Left kidney (tissue), 1 donor: ENCODE measurements at regions not wholly inside any gene's neighbourhood (a gene's known extent, or its start where the extent isn't known, plus 50 kb on each side); places are given as distances from the start of the nearest gene placed in this dataset.

ENCODE experiments used
- DNase-seq: peaks from one replicate; pipeline ENCODE4 v3.0.0-alpha.2; 2013

- DNase-seq = no peak
Observed at GRCh38 chr13:30151388-30151787, 156.0 kb downstream of the KATNAL1 start.

DNA sequence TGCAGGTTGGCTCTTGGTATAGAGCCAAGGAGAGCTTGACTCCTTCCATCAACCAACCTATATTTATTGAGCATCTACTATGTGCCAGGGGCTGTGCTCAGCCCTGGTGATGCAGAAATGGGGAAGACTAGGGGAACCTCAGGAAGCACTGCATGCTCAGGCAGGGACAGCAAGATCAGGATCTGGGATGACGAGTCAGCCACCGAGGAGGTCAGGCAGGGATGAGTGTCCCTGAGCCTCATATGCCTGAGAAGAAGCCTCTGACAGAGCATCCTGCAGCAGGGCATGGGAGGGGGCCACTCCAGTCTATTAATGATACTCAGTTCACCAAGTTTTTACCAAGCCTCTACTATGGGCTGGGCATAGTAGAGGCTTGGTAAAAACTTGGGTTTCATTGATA, 158.1 kb downstream of the KATNAL1 start:
- no peak for DNase-seq

DNA sequence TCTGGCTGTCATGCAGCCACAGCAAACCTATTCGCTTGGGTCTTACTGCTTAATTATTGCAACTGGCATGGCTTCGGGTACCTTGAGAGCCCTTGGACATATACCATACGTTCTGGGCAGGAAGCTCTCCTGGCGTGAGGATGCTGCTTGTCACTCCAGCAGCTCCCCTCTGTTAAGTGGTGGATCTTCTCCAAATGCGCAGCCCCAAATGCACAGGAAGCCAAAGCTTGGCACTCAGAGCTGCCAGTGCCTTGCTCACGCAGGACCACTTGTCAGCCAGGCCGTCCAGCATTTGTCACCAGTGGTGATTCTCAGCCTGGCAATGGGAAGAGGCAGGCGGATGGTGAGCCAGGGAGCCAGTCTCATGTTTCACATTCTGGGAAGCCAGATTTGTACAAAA, 158.6 kb downstream of the KATNAL1 start:
- DNase-seq = no peak

GRCh38 chr13:30148171-30148754, 159.1 kb downstream of the KATNAL1 start:
- DNase-seq = no peak

- no peak for DNase-seq
Observed at GRCh38 chr13:30147421-30147820, 159.9 kb downstream of the KATNAL1 start.

DNA sequence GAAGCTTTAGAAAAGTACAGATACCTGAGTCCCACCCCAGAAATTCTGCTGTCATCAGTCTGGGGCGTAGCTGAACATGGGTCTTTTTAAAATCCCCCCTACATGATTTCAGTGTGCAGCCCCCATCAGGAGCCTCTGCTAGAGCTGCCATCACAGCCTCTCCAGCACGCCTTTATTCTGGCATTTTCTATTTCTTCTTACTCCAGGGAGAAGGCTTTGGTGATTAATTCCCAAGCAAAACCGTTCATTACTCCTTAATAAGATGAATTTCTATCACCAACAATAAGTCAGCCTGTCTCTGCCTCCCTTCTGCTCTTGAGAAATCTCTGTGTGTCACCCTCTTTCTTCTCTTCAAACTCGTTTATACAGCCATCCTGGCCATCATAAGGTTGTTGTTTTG, 160.3 kb downstream of the KATNAL1 start:
- no peak for DNase-seq

DNA sequence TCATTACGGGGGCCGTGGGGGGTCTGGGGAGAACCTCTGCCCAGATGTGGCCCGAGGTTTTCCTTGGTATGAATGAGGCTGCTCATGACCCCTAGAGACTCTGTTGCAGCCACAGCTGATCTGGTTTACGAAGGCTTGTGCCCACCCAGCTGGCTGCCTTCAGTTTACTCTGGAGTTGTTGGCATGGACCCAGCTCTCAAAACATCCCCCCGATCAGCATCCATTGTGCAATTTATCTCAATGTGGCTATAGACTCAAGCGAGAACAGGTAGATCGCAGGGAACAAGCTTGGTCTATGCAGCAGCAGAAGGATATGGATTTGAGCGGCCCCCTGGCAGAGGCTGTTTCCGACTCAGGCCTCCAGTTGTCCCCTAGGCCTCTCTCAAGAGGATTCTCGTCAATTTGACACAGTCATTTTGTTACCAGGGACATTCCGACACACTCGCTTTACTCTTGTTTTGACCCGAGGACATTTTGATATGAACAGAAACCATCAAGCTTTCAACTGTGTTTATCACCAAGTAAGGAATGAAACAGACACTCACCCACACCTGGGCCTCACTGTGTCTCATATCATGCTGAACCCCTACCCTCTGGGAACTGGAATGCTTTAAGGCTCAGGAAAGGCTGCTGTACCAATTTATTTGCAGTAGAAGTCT, 161.5 kb downstream of the KATNAL1 start:
- no peak for DNase-seq

DNA sequence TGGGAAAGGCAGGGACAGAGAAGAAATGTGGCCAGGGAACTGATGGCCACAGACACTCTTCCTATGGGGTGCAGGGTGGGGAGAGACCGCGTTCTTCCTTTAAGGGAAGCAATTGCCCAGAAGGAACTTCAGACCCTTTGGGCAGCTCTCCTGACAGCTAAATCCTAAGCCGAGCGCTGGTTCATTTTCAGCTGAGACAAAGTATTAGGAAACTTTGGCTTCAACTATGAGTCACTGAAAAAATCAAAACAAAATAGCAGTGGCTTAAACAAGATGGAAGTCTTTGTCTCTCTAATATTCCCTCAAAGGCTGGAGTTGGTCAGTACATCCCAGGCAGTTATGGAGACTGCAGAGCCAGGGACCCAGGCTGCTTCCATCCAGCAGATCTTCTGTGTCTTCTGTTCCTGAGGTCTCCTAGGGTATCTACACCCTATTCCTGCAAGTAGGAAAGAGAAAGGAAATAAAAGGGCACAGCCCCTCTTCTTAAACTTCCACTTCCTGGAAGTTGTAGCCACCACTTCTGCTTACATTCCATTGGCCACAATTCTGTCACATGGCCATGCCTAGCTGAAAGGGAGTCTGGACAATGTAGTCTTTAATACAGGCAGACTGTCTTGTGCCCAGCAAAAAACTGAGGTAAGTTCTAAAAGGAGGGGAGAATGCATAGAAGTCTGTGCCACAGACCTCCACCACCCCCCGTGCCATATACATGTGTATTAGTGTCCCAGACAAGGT, 163.5 kb downstream of the KATNAL1 start:
- no peak for DNase-seq

DNA sequence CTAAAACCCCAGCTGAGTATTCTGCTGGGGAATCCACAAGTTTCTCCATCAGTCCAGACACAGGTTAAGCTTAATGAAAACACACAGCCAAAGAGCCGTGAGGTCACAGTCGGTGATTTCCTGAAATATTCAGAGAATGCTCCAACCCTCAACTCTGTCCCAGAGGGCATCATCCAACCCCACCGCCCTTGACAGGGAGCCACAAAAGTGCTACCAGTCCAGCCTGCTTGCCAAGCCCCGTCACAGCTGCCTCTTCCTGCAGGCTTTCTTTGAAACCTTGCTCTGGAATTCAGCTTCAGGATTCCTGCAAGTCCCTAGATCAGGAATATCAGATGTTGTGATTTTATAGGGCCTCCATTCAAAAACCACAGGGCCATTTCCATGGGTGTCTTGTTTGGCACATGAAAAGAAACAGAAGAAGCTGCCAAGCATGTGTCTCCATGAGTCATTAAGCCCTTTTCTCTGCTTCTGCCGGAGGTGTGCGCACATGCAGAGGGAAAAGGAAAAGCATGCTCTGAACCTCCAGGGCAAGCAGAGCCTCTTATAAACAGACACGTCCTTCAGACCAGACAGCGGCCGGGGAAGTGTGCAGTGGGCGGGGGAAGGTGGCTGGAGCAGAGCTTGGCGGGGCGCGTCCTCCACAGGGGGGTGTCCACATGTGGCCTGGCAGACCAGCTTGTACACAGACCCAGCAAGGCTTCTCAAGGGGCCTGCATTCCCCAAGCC, 164.7 kb downstream of the KATNAL1 start:
- peak; percentile 46 for DNase-seq

DNA sequence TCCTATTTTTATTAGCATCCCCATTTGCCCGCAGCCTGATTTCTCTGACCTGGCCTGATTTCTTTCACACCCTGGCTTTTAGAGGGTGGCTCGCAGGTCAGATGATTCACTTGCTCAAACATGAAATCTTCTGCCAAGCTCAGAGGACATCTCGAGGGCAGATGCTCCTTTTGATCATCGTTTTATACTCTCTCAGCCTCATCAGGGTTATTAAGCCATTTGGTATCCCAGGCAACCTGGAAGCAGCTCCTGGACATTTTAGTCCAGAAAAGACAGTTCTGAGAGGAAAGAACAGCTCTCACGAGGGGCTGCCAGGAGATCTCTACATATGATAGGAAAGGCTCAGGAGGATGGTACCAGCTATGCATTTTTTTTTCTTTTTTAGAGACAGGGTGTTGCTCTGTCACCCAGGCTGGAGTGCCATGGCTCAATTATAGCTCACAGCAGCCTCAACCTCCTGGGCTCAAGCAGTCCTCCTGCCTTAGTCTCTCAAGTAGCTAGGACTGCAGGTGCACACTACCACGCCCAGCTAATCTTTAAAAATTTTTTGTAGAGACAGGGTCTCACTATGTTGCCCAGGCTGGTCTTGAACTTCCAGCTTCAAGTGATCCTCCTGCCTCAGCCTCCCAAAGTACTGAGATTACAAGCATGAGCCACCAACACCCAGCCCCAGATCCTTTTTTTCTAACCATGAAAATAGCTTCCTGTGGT, 165.4 kb downstream of the KATNAL1 start:
- no peak for DNase-seq

DNA sequence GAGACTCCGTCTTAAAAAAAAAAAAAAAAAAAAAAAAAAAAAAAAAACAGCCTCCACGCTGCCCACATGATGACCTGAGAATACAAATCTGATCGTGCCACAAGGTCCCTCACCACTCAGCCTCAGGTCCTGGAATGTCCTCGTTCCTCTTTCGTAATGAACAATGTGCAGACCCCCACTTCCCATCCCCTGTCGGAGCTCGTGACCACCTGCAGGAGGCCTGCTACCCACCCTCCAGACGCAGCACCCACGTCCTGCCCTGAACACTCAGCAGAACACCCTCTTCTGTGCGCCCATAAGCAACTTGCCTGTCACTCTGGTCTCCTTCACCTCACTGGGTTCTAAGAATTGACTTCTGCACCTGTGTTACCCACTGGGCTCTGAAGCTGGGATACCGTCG, 166.4 kb downstream of the KATNAL1 start:
- DNase-seq = no peak

- DNase-seq = no peak
Observed at GRCh38 chr13:30138511-30138910, 168.8 kb downstream of the KATNAL1 start.

GRCh38 chr13:30135868-30136267, 171.5 kb downstream of the KATNAL1 start:
- no peak for DNase-seq

DNA sequence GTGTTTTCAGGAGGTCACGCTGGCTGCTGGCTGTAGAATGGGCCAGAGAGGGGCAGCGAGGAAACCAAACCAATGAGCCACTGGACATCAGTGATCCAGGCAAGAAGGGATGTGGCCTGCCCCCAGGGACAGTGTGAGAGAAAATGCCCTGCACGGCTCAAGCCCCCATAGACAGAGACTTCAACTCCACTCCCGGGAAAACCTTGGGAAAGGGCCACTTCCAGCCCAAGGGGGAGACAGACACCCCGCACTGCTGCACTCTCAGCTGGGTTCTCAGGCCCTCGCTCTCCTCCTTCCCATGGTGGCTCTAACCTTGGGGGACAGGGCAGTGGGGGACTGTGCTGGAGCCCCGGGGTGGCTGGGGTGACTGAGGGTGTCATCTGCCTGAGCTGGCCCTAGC, 172.0 kb downstream of the KATNAL1 start:
- DNase-seq = no peak

DNA sequence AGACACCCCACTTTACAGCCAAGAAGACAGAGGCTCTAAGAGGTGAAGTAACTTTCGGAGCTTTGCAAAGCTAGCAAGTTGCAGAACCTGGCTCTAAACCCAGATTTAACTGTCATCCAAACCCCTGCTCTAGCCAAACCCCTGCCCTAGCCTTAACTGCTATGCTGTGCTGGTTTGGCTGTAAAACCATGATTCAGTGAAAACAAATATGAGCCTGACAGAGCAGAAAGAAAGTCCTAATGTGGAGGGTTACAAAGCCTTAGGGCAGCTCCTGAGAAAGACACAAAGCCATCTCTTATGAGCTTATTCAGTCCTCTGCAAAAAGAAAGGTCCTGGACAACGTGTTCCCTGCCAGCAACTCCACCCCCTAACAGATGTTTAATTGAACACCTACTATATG, 172.8 kb downstream of the KATNAL1 start:
- DNase-seq = no peak

DNA sequence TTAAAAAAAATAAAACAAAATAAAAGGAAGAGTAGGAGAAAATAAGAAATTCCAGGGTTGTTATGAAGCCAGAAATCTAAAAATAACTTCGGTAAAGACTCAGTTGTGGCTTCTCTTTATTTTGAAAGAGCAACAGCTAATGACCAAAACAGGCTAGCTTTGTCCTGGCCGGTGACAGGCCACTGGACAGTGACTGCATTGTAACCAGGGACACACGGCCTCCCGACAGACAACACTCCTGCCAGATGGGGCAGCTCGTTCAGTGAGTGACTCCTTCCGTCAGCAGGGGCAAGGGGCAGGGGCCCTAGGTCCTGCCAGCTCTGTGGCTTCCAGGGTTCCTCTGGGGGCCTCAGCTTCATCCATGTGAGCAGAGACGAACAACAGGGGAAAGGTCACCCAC, 173.4 kb downstream of the KATNAL1 start:
- DNase-seq = no peak

- DNase-seq = no peak
Observed at GRCh38 chr13:30133554-30133912, 173.8 kb downstream of the KATNAL1 start.

DNA sequence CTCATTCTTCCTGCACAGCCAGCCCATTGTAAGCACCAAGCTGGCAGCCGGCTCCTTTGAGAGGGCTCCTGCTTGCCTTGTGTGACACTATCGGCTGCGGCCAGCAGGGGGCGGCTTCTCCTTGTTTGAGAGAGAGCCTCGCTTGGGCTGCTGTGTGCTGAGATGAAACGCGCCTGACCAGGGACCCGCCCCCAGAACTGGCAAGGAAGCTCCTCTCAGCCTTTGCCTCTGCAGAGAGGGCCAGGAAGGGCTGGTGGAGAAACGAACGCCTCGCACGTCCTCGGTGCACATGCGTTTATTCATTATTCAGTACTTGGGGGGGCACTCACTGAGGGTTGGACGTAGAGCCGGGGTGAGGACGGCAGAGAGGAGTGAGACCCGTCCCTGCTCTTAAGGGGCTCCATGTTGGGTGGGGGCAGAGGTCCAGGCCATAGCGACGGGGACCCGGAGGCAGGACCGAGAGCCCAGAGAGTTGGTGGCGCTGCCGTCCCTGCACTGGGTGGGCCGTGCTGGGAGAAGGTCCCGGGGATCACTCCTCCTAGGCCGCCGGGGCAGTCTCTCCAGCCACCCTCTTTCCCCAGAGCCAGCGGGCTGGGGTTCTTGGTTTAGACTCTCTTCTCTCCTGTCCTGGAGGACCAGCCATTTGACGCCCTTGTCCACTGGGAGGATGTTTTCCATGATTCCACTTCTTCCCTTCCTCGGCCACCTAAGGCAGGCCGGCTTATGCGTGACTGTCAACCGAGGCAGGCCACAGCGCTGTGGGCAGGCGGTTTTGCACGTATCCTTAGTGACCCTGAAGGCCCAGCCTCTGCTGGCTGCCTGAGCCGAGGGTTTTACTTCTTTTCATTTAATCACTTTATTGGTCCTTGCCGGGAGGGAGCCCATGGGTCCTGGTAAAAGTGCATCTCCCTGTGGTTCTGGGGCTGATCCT, 174.5 kb downstream of the KATNAL1 start:
- DNase-seq = peak; percentile 92

- no peak for DNase-seq
Observed at GRCh38 chr13:30129411-30129810, 177.9 kb downstream of the KATNAL1 start.

DNA sequence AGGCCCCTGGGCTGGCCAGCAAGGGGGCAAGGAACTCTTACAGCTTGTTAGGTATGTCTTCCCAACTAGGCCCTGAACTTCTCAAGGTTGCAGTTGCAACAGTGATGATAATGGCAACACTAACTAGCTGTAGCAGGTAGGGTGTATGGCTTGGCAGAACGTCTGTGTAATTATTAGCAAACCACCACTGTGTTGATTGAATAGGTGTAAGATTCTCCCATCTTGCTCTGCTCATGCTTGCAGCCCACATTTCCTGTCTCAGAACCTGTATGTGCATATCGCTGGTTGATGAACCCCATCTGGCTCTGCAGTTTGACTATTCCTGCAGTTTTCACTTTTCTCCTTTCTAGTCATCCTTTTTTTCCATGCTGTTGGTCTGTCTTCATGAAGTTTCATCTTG, 178.8 kb downstream of the KATNAL1 start:
- no peak for DNase-seq

GRCh38 chr13:30128095-30128494, 179.3 kb downstream of the KATNAL1 start:
- no peak for DNase-seq
